HG02970 (cell line): ENCODE measurements at regions not wholly inside any gene's neighbourhood (a gene's known extent, or its start where the extent isn't known, plus 50 kb on each side); places are given as distances from the start of the nearest gene placed in this dataset.

Source experiments
- ATAC-seq: cut with Tn5 transposase; IDR thresholded peaks from one replicate; pipeline ENCODE4 v1.9.1; 2021; ENCODE audit warnings: mild to moderate bottlenecking, moderate library complexity, moderate number of reproducible peaks; ENCODE audit not compliant: unreplicated experiment, low FRiP score

GRCh38 chr18:77967071-77967470, 717.4 kb downstream of the GALR1 start:
- ATAC-seq = no peak

DNA sequence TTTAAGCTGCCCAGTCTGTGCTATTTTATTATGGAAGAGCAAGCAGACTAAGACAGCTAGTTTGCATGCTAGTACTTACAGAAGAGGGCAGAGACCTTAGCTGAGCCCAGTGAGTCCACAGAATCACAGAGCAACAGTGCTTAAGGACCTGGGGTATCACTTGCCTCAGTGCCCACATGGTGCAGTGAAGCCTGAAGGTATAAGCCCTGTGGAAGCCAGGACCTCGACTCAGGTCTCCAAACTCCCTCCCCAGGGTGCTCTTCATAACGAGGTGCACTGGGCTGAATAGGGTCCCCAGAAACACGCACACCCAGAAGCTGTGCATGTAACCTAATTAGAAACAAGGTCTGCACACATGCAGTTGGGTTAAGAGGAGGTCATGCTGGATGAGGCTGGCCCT, 718.1 kb downstream of the GALR1 start:
- no peak for ATAC-seq

DNA sequence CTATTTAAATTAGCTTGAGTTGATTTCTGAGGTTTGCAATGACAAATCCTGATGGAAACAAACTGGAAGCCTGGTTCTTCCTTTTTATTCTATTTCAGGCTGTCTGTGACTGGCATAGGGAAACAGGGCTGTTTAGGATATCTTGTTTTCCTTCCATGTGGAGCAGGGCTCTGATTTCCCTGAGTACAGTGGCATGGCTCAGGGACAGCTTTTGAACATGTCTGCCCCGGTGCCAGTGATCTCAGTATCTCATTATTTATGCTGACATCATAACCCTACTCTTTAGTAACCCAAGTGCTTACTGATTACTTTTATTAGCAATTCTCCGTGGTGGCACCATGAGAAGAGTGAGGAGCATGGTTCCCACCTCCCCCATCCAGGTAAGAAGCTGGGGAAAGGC, 720.3 kb downstream of the GALR1 start:
- ATAC-seq = no peak

DNA sequence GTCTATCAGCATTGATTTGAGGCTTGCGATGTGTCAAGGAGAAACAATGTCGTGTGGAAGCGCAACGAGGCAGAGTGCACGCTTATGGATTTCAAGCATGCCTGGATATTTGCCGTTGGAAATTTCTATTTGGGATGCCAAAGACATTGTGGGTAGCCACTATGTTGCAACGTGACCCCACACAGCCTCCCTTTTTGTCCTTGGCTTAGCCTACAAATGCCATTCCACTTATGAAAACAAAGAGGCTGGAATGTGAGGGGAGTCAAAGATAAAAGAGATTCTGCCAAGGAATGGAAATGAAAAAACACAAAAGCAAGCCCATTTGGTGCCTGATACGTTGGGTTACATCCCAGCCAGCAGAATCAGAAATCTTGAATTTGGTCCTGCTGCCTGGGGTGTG, 721.2 kb downstream of the GALR1 start:
- no peak for ATAC-seq

- no peak for ATAC-seq
Observed at GRCh38 chr18:77973745-77974144, 724.1 kb downstream of the GALR1 start.

DNA sequence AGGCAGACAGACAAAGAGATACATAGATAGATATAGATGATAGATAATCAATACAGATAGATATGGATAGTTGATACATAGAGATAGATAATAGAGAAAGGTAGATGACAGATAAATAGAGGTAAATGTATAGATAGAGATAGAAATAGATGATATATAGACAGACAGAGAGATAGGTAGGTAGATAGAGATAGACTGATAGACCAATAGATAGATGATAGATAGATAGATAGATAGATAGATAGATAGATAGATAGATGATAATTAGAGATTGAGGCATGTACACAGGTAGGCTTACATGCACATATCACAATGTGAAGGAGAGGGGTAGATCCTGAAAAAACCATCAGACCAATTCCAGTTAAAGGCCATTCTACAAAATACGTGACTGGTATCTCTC, 724.7 kb downstream of the GALR1 start:
- no peak for ATAC-seq

DNA sequence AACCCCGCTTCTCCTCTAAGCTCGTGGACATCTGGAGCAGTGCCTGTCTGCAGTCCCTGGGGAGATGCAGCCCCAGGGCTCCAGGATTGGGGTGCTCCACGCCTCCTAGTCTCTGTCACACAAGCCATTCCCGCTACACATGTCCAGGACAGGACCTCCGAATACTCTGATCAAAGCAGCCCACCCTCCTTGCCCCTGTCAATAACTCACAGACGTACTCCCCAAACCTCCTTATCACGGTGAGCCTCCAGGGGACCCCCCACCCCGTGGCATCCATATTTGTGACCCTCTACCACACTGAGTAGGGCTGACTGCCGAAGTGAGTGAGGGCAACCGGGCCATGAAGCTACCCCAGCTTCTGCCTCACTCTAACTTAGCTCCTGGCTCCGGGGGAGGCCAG, 727.7 kb downstream of the GALR1 start:
- no peak for ATAC-seq

DNA sequence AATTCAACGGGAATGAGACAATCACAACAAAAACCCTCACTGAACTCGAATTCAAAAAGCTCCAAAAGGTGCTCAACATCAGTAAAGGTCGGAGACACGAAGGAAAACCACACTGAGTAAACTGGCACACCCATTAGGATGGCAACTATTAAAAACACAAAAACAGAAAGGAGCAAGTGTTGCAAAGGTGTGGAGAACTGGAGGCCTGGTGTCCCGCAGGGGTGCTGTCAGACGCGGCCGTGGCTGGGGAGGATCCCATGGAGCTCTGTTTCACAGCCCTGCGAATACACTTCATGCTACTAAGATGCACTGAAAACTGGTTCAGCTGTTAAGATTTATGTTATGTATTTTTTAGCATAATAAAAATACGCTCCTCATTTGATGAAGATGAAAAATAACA, 730.6 kb downstream of the GALR1 start:
- ATAC-seq = no peak

DNA sequence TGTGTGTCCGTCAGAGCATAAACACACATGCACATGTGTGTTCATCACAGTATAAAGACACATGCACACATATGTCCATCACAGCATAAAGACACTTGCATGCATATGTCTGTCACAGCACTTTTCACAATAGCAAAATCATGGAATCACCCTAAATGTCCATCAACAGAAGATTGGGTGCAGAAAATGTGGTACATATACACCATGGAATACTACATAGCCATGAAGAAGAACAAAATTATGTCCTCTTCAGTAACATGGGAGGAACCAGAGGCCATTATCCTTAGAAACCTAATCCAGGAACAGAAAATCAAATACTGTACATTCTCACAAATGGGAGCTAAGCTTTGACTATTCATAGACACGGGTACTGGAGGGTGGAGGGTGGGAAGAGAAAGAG, 732.2 kb downstream of the GALR1 start:
- ATAC-seq = no peak

- ATAC-seq = no peak
Observed at GRCh38 chr18:77983270-77983669, 733.6 kb downstream of the GALR1 start.

- ATAC-seq = no peak
Observed at GRCh38 chr18:77984178-77984577, 734.5 kb downstream of the GALR1 start.

GRCh38 chr18:77984833-77985232, 735.2 kb downstream of the GALR1 start:
- ATAC-seq = no peak

DNA sequence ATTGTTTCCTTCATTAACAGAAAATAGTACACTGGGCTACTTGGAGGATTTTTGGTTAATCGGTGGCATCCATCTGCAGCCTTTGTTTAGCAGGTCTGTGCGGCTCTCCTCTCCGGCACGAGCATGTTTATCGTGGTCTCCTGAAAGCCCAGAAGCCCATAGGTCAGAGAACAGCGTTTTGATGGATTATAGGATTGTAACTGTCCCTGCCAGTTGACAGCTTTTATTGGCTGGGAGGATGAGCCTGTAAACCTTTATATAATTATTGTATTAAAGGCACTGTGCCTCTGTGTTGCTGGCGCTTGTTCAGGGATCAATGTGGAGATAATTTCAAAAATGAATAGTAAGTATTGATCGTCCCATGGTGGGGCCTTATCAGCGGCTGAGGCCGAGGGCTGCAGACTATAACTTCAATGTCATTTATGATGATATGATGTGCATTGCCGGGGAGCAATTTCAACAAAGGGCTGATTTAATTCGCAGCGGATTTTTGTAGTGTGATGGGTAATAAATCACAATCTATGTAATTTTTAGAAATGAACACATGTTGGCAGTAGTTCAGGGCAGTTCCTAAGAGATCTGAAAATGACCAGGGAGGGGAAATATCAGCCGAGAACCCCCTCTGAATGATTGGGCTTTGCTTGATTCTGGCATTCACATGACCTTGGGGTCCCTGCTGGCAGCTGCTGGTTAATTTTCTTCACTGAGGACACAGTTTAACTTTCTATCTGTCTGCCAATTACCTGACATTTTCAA, 736.1 kb downstream of the GALR1 start:
- no peak for ATAC-seq

GRCh38 chr18:77990131-77990530, 740.5 kb downstream of the GALR1 start:
- ATAC-seq = no peak

GRCh38 chr18:77990901-77991300, 741.3 kb downstream of the GALR1 start:
- no peak for ATAC-seq

DNA sequence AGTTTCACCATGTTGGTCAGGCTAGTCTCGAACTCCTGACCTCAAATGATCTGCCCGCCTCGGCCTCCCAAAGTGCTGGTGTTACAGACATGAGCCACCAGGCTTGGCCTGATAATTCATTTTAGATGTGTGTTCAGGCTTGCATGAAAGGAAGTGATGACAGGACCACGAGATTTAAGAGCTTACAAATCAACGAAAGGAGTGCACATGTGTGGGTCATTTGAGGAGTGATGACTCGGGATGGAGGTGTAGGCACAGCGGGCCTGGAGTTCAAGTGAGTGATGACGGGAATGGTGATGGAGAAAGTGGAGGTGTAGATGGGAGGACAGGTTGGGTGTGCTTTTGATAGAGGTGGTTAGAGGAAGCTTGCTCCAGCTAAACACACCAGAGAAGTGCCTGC, 742.4 kb downstream of the GALR1 start:
- ATAC-seq = no peak

GRCh38 chr18:77993188-77993981, 743.7 kb downstream of the GALR1 start:
- ATAC-seq = no peak

- no peak for ATAC-seq
Observed at GRCh38 chr18:77995593-77995992, 745.9 kb downstream of the GALR1 start.

- ATAC-seq = no peak
Observed at GRCh38 chr18:77996737-77997136, 747.1 kb downstream of the GALR1 start.

GRCh38 chr18:78001811-78002210, 752.2 kb downstream of the GALR1 start:
- ATAC-seq = no peak

- no peak for ATAC-seq
Observed at GRCh38 chr18:78006006-78006773, 756.5 kb downstream of the GALR1 start.
